MCF 10A (cell line): ENCODE measurements at regions not wholly inside any gene's neighbourhood (a gene's known extent, or its start where the extent isn't known, plus 50 kb on each side); places are given as distances from the start of the nearest gene placed in this dataset.

Experiments
- BruUV-seq: library from RNA; stranded (reverse); fragments of 400-500 nt; replicated peaks from 2 replicates; lab custom pipeline; 2021; lab: Mats Ljungman, UMichigan
- CTCF ChIA-PET: fragments of 300-600 bp; sonication (Branson Sonifier 250); formaldehyde crosslinking; extraction: SDS; loops from one replicate; lab custom pipeline; 2021; ENCODE audit warnings: antibody characterized with exemption, inconsistent platforms; lab: Yijun Ruan, JAX
- POLR2A ChIA-PET: fragments of 300-600, 350-650 bp; sonication (Branson Sonifier 250); formaldehyde crosslinking; extraction: SDS; loops from one replicate; lab custom pipeline; 2020; ENCODE audit warnings: antibody characterized with exemption, inconsistent platforms; lab: Yijun Ruan, JAX
- DNase-seq: peaks from one replicate; pipeline ENCODE4 v3.0.0-alpha.2; 2018; ENCODE audit not compliant: unreplicated experiment
- H3K27ac Mint-ChIP-seq: one replicate; pipeline ENCODE4 v1.8.0; 2022; ENCODE audit warnings: mild to moderate bottlenecking, low read depth, mixed read lengths; ENCODE audit not compliant: unreplicated experiment
- H3K27me3 Mint-ChIP-seq: one replicate; pipeline ENCODE4 v1.8.0; 2022; ENCODE audit warnings: mixed read lengths; ENCODE audit not compliant: insufficient read depth, unreplicated experiment
- H3K36me3 Mint-ChIP-seq: one replicate; pipeline ENCODE4 v1.8.0; 2022; ENCODE audit warnings: mild to moderate bottlenecking, moderate library complexity, mixed read lengths; ENCODE audit not compliant: insufficient read depth, unreplicated experiment
- H3K4me1 Mint-ChIP-seq: one replicate; pipeline ENCODE4 v1.8.0; 2022; ENCODE audit warnings: mixed read lengths; ENCODE audit not compliant: insufficient read depth, unreplicated experiment
- H3K4me3 Mint-ChIP-seq: one replicate; pipeline ENCODE4 v1.8.0; 2022; ENCODE audit warnings: mild to moderate bottlenecking, moderate library complexity, mixed read lengths; ENCODE audit not compliant: unreplicated experiment
- H3K9me3 Mint-ChIP-seq: one replicate; pipeline ENCODE4 v1.8.0; 2022; ENCODE audit warnings: mixed read lengths; ENCODE audit not compliant: unreplicated experiment
- intact Hi-C: fragments of 100-400 bp; cut with micrococcal nuclease; formaldehyde crosslinking; loops from 2 replicates; pipeline ENCODE4 v1.14.1; 2022
- TF ChIP-seq, protein P1 (sequence below): fragments of 200-600 bp; IDR thresholded peaks from one replicate; pipeline ENCODE4 v1.8.0; 2022; ENCODE audit warnings: antibody characterized with exemption, mild to moderate bottlenecking; ENCODE audit not compliant: unreplicated experiment

DNA sequence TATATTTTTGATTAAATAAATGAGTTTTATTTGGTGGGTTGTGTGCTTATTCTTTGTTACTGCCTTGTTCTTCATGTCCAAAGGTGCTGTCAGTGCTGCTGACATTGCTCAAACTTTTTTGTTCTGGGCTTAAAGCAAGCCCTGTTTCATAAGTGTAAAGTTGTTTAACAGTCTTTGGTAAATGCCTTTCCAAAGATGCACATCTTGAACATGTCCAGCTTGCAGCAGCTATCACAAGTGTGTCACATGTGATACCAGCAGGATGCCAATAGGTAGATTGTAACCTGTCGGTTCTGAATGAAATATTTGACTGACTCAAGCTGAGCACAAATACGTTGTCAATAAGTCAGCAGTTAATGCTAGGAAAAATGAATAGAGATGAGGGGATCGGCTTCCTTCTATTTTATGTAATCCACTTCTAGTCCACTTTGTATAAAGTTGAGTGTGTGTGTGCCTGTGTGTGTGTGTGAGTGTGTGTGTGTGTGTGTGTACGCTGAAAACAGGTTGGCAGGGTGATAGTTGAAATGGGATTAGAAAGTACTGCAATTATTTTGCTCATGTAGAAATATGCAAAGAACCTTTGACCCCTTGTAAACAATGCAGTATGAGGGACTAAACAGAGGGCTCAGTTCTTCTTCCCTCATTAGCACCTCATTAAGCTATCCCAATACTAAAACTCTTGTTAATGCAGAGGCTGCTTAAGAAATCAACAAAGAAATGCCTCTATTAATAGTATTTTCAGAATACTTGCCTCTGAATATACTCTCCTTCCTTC is 986.5 kb downstream of the TUSC7 start:
- no peak overlapping the region for H3K27ac Mint-ChIP-seq
- TF ChIP-seq, protein P1, sequence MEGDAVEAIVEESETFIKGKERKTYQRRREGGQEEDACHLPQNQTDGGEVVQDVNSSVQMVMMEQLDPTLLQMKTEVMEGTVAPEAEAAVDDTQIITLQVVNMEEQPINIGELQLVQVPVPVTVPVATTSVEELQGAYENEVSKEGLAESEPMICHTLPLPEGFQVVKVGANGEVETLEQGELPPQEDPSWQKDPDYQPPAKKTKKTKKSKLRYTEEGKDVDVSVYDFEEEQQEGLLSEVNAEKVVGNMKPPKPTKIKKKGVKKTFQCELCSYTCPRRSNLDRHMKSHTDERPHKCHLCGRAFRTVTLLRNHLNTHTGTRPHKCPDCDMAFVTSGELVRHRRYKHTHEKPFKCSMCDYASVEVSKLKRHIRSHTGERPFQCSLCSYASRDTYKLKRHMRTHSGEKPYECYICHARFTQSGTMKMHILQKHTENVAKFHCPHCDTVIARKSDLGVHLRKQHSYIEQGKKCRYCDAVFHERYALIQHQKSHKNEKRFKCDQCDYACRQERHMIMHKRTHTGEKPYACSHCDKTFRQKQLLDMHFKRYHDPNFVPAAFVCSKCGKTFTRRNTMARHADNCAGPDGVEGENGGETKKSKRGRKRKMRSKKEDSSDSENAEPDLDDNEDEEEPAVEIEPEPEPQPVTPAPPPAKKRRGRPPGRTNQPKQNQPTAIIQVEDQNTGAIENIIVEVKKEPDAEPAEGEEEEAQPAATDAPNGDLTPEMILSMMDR, result no peak
- no TSS peak for BruUV-seq
- no peaks in the 10 kb centered on the region for H3K27me3 Mint-ChIP-seq
- POLR2A ChIA-PET, result interaction anchor here (1.2 kb wide), 1 partner anchor 14 kb away, joined by 4 read pairs; no protein-coding TSS in a partner anchor
- no peaks in the 10 kb centered on the region for H3K36me3 Mint-ChIP-seq
- CTCF ChIA-PET, result interaction anchor here (0.7 to 0.8 kb wide), 2 partner anchors 527 to 1837 kb away, joined by 3 to 4 read pairs; no protein-coding TSS in a partner anchor
- DNase-seq, result no peak
- intact Hi-C loops, result no loop called here
- H3K4me3 Mint-ChIP-seq, result no peak overlapping the region
- H3K9me3 Mint-ChIP-seq, result peaks cover 6% of the 10 kb centered on the region
- H3K4me1 Mint-ChIP-seq, result peaks cover 6% of the 10 kb centered on the region

DNA sequence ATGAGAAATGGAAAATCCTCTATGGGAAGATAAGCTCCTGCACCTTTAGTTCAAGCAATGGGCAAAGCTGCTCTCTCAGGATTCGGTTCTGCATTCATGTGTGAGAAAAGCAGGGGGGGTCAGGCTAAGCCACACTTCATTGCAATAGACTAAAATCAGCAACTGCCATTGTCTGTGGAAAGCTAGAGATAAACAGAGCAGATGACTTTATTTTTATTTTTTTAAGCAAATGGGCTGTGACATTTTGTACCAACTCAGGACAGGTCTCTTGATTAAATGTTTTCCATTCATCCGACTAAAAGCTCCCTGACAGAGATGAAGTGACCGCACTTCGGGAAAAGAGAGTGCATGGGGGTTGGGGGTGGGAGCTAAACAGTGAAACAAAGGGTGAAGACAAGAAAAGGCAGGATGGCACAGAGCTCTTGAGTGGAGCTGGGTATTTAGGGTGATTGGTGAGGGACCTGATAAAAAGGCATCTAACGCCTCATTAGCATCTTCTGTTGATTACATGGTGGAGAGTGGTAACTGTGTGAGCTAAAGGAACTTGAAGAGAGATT is 987.4 kb downstream of the TUSC7 start:
- Mint-ChIP-seq H3K27ac (no peak overlapping the region), H3K4me1 (peaks cover 6% of the 10 kb centered on the region), H3K4me3 (no peak overlapping the region), H3K36me3 (no peaks in the 10 kb centered on the region), H3K27me3 (no peaks in the 10 kb centered on the region), H3K9me3 (peaks cover 6% of the 10 kb centered on the region)
- ChIA-PET CTCF (interaction anchor here (0.9 kb wide), 1 partner anchor 171 kb away, joined by 4 read pairs; no protein-coding TSS in a partner anchor), POLR2A (interaction anchor here (1.2 kb wide), 1 partner anchor 15 kb away, joined by 4 read pairs; no protein-coding TSS in a partner anchor)
- TF ChIP-seq, protein P1, result no peak
- no peak for DNase-seq
- intact Hi-C loops, result no loop called here
- no TSS peak for BruUV-seq

DNA sequence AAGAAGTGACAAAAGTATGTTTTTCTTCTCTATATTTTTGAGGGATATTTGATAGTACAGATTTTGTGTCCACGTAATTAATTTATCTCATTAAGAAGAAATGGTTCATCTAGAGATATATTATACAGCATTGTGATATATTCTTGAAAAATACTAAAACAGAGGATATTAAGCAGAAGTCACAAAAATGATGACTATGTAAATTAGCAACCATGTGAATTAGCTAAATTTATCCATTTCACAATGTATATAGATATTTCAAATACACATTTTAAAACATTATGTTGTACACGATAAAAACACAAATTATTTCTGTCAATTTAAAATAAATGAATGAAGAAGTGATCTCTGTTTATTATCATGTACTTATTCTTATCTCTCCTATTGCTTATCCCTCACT is 989.5 kb downstream of the TUSC7 start:
- H3K27me3 Mint-ChIP-seq, result no peaks in the 10 kb centered on the region
- ChIA-PET CTCF (interaction anchor here (0.6 to 1.3 kb wide), 2 partner anchors 22 to 678 kb away, joined by 3 to 5 read pairs; no protein-coding TSS in a partner anchor), POLR2A (no interaction called here)
- intact Hi-C loops, result no loop called here
- peaks cover 6% of the 10 kb centered on the region for H3K4me1 Mint-ChIP-seq
- DNase-seq, result no peak
- H3K4me3 Mint-ChIP-seq, result no peak overlapping the region
- peaks cover 4% of the 10 kb centered on the region for H3K9me3 Mint-ChIP-seq
- H3K27ac Mint-ChIP-seq, result no peak overlapping the region
- TF ChIP-seq, protein P1, result no peak
- no peaks in the 10 kb centered on the region for H3K36me3 Mint-ChIP-seq
- no TSS peak for BruUV-seq
